Activated CD8-positive, alpha-beta T cell treated with anti-CD3 and anti-CD28 coated beads for 36 hours (primary cell): ENCODE measurements at regions not wholly inside any gene's neighbourhood (a gene's known extent, or its start where the extent isn't known, plus 50 kb on each side); places are given as distances from the start of the nearest gene placed in this dataset.

Source experiments
- ATAC-seq: fragments of 200-7000 bp; cut with Tn5 transposase; one replicate; pipeline ENCODE4 v1.10.0; 2021; ENCODE audit warnings: mild to moderate bottlenecking, moderate library complexity
- CTCF ChIA-PET: fragments of 350-600 bp; sonication (Branson Sonifier 250); formaldehyde crosslinking; loops from one replicate; lab custom pipeline; 2021; ENCODE audit warnings: antibody characterized with exemption; lab: Charles Lee
- POLR2A ChIA-PET: fragments of 350-600 bp; sonication (Branson Sonifier 250); formaldehyde crosslinking; loops from one replicate; lab custom pipeline; 2021; ENCODE audit warnings: antibody characterized with exemption; lab: Charles Lee
- DNase-seq: peaks from one replicate; pipeline ENCODE4 v3.0.0-alpha.2; 2020
- H3K27ac Mint-ChIP-seq: one replicate; pipeline ENCODE4 v1.8.0; 2021; ENCODE audit warnings: mild to moderate bottlenecking, mixed read lengths
- H3K27me3 Mint-ChIP-seq: one replicate; pipeline ENCODE4 v1.8.0; 2021; ENCODE audit warnings: mixed read lengths
- H3K36me3 Mint-ChIP-seq: one replicate; pipeline ENCODE4 v1.8.0; 2021; ENCODE audit warnings: low read depth, mixed read lengths
- H3K4me1 Mint-ChIP-seq: one replicate; pipeline ENCODE4 v1.8.0; 2021; ENCODE audit warnings: low read depth, mixed read lengths
- H3K4me3 Mint-ChIP-seq: one replicate; pipeline ENCODE4 v1.8.0; 2021; ENCODE audit warnings: mild to moderate bottlenecking, moderate library complexity, mixed read lengths
- H3K9me3 Mint-ChIP-seq: one replicate; pipeline ENCODE4 v1.8.0; 2021; ENCODE audit warnings: mixed read lengths
- intact Hi-C: fragments of 100-400 bp; cut with micrococcal nuclease; formaldehyde crosslinking; loops from one replicate; pipeline ENCODE4 v1.10.0; 2022
- TF ChIP-seq, protein P1 (sequence below): fragments of 200-600 bp; IDR thresholded peaks from one replicate; pipeline ENCODE4 v1.8.0; 2022; ENCODE audit warnings: antibody characterized with exemption, mild to moderate bottlenecking

DNA sequence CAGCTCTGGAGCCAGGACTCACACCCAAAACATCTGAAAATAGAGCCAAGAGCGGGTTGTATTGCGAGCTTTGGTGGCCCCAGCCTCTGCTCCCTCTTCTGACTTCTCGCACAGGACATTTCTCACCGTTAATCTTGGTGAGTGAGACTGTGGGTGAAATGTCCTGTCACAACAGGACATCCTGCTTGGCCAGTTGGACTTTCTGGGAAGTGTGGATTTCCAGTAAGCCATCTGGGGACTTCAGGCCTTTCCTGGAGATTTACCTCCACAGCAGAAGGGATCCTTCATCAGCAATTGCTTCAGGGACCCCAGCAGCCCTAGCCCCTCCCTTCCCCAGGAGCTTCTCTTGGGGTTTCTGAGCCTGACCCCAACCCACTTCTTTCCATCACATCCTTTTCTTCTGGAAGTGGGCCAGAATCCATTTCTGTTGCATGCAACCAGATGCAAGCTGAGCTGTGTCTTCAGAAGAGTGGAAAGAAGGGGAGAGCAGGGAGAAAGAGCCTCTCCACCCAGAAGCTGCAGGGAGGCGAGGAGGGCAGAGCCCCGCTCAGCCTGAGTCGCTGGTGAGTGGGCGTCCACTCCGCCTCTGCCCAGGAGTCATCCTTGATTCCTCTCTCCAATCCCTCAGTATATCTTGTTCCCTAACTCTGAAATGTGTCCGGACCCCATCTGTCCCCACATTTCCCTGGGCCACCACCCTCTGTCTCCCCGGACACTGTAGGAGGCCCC lies 50.3 kb upstream of the GADD45G start:
- DNase-seq: no peak
- Mint-ChIP-seq H3K9me3 (no peaks in the 10 kb centered on the region), H3K36me3 (no peaks in the 10 kb centered on the region), H3K27ac (no peak overlapping the region), H3K4me1 (peaks cover 27% of the 10 kb centered on the region), H3K4me3 (no peak overlapping the region), H3K27me3 (no peaks in the 10 kb centered on the region)
- ChIA-PET POLR2A (no interaction called here), CTCF (interaction anchor here (2.5 kb wide), 1 partner anchor 10 kb away, joined by 10 read pairs; no protein-coding TSS in a partner anchor)
- no peak for ATAC-seq
- TF ChIP-seq, protein P1, sequence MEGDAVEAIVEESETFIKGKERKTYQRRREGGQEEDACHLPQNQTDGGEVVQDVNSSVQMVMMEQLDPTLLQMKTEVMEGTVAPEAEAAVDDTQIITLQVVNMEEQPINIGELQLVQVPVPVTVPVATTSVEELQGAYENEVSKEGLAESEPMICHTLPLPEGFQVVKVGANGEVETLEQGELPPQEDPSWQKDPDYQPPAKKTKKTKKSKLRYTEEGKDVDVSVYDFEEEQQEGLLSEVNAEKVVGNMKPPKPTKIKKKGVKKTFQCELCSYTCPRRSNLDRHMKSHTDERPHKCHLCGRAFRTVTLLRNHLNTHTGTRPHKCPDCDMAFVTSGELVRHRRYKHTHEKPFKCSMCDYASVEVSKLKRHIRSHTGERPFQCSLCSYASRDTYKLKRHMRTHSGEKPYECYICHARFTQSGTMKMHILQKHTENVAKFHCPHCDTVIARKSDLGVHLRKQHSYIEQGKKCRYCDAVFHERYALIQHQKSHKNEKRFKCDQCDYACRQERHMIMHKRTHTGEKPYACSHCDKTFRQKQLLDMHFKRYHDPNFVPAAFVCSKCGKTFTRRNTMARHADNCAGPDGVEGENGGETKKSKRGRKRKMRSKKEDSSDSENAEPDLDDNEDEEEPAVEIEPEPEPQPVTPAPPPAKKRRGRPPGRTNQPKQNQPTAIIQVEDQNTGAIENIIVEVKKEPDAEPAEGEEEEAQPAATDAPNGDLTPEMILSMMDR: no peak
- intact Hi-C loops: no loop called here

DNA sequence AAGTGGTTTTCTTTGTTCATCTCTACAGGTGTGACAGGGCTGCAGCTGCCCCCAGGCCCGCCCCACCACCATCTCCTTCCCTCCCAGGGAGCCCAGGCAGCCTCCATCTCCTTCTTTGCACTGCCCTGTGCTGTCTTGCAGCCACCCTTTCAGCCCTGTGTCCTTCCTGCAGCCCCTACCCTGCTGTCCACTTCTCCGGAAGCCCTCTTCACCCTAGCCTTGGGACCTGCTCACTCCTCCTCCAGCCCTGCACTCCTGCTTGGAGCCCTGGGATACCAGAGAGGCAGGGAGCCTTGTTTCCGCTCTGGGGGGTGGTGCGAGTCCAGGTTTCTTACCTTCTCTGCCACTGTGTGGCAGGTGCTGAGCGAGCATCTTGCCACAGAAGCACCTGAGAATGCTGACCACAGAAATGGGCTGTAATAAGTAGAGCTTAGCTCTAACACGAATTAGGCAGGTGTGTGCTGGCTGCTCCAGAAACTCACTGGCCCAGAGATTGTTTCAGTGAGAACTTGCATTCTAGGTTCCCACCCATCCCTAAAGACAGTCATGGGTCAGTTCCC lies 51.3 kb upstream of the GADD45G start:
- Mint-ChIP-seq H3K4me3 (no peak overlapping the region), H3K27ac (no peak overlapping the region), H3K27me3 (no peaks in the 10 kb centered on the region), H3K36me3 (no peaks in the 10 kb centered on the region), H3K4me1 (peaks cover 34% of the 10 kb centered on the region), H3K9me3 (no peaks in the 10 kb centered on the region)
- POLR2A ChIA-PET: interaction anchor here (1.3 kb wide), 1 partner anchor 52 kb away, joined by 3 read pairs; no protein-coding TSS in a partner anchor
- CTCF ChIA-PET: no interaction called here
- TF ChIP-seq, protein P1: no peak
- DNase-seq (no peak), ATAC-seq (no peak)
- intact Hi-C loops: no loop called here

DNA sequence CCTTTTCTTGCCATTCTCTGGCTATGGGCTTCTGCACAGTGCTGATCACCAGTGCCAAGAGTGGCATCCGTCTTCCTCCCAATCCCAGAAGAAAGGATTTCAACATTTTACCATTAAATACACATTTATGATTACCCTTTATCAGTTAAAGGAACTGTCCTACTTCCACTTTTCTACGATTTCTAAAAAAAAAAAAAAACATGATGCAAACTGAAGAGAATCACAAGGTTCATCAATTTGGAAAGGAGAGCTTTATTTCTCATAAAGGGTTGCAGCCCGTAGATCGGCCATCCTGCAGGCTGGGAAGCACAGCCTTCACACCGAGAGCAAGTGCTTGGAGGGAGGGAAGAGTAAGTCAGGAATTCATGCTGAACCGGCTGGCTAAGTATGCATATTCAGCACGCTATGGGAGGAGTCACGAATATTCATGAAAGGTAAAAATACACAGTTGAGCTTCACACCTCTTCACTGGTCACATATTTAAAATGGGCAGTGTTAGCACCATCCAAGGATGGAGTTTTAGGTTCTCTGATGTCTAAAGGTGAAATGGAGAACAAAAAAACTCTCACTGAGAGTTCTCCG lies 52.5 kb upstream of the SEMA4D start:
- H3K27me3 Mint-ChIP-seq: no peaks in the 10 kb centered on the region
- peaks cover 19% of the 10 kb centered on the region for H3K4me1 Mint-ChIP-seq
- POLR2A ChIA-PET: interaction anchor here (0.6 to 3.1 kb wide), 5 partner anchors 8 to 648 kb away, joined by 3 to 25 read pairs (median 3); no protein-coding TSS in a partner anchor
- H3K4me3 Mint-ChIP-seq: no peak overlapping the region
- H3K9me3 Mint-ChIP-seq: peaks cover 13% of the 10 kb centered on the region
- DNase-seq: no peak
- TF ChIP-seq, protein P1: no peak
- ATAC-seq: no peak
- CTCF ChIA-PET: interaction anchor here (1.8 to 4.5 kb wide), 16 partner anchors 9 to 174 kb away, joined by 6 to 95 read pairs (median 22); no protein-coding TSS in a partner anchor
- H3K36me3 Mint-ChIP-seq: peaks cover 6% of the 10 kb centered on the region
- intact Hi-C loops: no loop called here
- no peak overlapping the region for H3K27ac Mint-ChIP-seq

DNA sequence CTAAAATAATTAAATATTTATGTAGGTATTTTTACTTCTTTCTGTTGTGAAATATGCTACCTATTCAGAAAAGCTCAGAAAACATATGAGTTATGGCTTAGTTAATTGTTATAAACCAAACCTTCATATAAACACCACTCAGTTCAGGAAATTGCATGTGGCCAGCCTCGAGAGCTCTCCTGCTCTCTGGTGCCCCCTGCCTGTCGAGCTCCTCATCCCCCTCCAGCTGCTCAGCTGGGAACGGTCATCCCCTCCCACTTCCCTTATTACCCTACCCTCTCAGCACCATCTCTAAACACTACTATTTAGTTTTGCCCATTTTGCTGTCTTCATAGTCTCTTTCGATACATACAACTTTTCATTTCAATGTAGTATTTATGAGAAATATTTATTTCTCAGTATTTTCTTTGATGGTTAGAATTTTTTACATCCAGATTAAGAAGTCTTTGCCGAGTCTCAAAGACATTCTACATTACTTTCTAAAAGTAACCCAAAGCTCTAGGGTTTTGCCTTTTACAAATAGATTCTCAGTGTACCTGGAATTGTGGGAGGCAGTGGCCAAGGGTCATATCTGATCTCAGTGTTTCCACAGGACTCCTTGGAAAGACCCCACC lies 51.2 kb upstream of the SEMA4D start:
- Mint-ChIP-seq H3K4me3 (no peak overlapping the region), H3K4me1 (peaks cover 17% of the 10 kb centered on the region), H3K9me3 (peaks cover 17% of the 10 kb centered on the region), H3K27me3 (no peaks in the 10 kb centered on the region), H3K36me3 (peaks cover 11% of the 10 kb centered on the region), H3K27ac (peak overlapping the region; percentile 61)
- intact Hi-C loops: loop anchor here (5.0 kb wide), 1 partner anchor 127 kb away; no protein-coding TSS in a partner anchor
- ATAC-seq: peak; percentile 98
- ChIA-PET POLR2A (interaction anchor here (0.7 to 3.1 kb wide), 19 partner anchors 9 to 239 kb away, joined by 3 to 25 read pairs (median 4); no protein-coding TSS in a partner anchor), CTCF (interaction anchor here (0.7 to 4.5 kb wide), 63 partner anchors 10 to 229 kb away, joined by 3 to 95 read pairs (median 7); no protein-coding TSS in a partner anchor)
- TF ChIP-seq, protein P1: peak; percentile 99
- DNase-seq: peak; percentile 90
